ENCODE measurements at regions not wholly inside any gene's neighbourhood (a gene's known extent, or its start where the extent isn't known, plus 50 kb on each side); places are given as distances from the start of the nearest gene placed in this dataset.

GRCh38 chr5:87020099-87020934 lies 247.4 kb upstream of the RASA1 start:
- TF ChIP-seq ZBTB7A (IDR thresholded peaks at IDR 0.05; ENCODE audit: low read depth) (no peak), TAF1 (IDR thresholded peaks at IDR 0.05; ENCODE audit: low read depth) (no peak), FOXM1 (IDR thresholded peaks at IDR 0.05; ENCODE audit: borderline replicate concordance, low read depth) (no peak), REST (IDR thresholded peaks at IDR 0.05; ENCODE audit: low read depth) (no peak), TCF12 (IDR thresholded peaks at IDR 0.05; ENCODE audit: low read depth) (no peak), EP300 (IDR thresholded peaks at IDR 0.05; ENCODE audit: borderline replicate concordance) (no peak), NFIC (IDR thresholded peaks at IDR 0.05) (no peak), RAD21 (IDR thresholded peaks at IDR 0.05; ENCODE audit: low read depth) (no peak), MAX (IDR thresholded peaks at IDR 0.05) (no peak), EGR1 (IDR thresholded peaks at IDR 0.05) (no peak)
- TF ChIP-seq, protein P1, sequence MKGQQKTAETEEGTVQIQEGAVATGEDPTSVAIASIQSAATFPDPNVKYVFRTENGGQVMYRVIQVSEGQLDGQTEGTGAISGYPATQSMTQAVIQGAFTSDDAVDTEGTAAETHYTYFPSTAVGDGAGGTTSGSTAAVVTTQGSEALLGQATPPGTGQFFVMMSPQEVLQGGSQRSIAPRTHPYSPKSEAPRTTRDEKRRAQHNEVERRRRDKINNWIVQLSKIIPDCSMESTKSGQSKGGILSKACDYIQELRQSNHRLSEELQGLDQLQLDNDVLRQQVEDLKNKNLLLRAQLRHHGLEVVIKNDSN (IDR thresholded peaks at IDR 0.05): no peak

GRCh38 chr5:87022415-87022814 lies 245.3 kb upstream of the RASA1 start:
- TF ChIP-seq NFIC (IDR thresholded peaks at IDR 0.05) (peak; percentile 47; the same call in 1 of the 2 replicates), CEBPB (IDR thresholded peaks at IDR 0.05) (no peak)

- TF ChIP-seq FOXM1 (IDR thresholded peaks at IDR 0.05; ENCODE audit: borderline replicate concordance, low read depth) (no peak), TAF1 (IDR thresholded peaks at IDR 0.05; ENCODE audit: low read depth) (no peak), EP300 (IDR thresholded peaks at IDR 0.05; ENCODE audit: borderline replicate concordance) (no peak), EGR1 (IDR thresholded peaks at IDR 0.05) (no peak)
Measured at GRCh38 chr5:87027570-87027969, 240.1 kb upstream of the RASA1 start.

- TF ChIP-seq MAX (IDR thresholded peaks at IDR 0.05) (no peak), CEBPB (IDR thresholded peaks at IDR 0.05) (no peak), EGR1 (IDR thresholded peaks at IDR 0.05) (no peak), REST (IDR thresholded peaks at IDR 0.05; ENCODE audit: low read depth) (no peak), YY1 (IDR thresholded peaks at IDR 0.05; ENCODE audit: low read depth) (no peak), FOXM1 (IDR thresholded peaks at IDR 0.05; ENCODE audit: borderline replicate concordance, low read depth) (no peak), NFIC (IDR thresholded peaks at IDR 0.05) (no peak), EP300 (IDR thresholded peaks at IDR 0.05; ENCODE audit: borderline replicate concordance) (no peak)
- TF ChIP-seq, protein P1 (IDR thresholded peaks at IDR 0.05): no peak
Measured at GRCh38 chr5:87029951-87030350, 237.7 kb upstream of the RASA1 start.

DNA sequence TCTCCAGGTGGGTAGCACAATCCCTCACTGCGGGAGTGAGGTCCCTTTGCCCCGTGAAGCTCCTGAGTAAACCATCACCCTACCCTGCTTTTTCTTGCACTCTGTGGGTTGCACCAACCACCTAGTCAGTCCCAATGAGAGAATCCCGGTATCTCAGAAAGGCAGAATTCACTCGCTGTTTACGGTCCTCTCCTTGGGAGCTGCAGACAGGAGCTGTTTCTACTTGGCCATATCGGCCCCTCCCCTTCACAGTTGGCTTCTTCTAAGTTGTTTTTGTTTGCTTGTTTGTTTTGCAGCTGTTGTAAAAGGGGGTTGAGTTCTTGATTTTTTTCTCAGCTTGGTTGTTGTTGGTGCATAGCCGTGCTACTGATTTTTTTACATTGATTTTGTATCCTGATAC lies 237.0 kb upstream of the RASA1 start:
- TF ChIP-seq CEBPB (IDR thresholded peaks at IDR 0.05): no peak
- TF ChIP-seq, protein P1 (IDR thresholded peaks at IDR 0.05): no peak
- no peak for TF ChIP-seq CREB1 (IDR thresholded peaks at IDR 0.05; ENCODE audit: low read depth)
- TF ChIP-seq TAF1 (IDR thresholded peaks at IDR 0.05; ENCODE audit: low read depth): no peak
- TF ChIP-seq NFIC (IDR thresholded peaks at IDR 0.05): no peak
- no peak for TF ChIP-seq ZBTB7A (IDR thresholded peaks at IDR 0.05; ENCODE audit: low read depth)
- TF ChIP-seq RAD21 (IDR thresholded peaks at IDR 0.05; ENCODE audit: low read depth): no peak
- no peak for TF ChIP-seq MAX (IDR thresholded peaks at IDR 0.05)
- no peak for TF ChIP-seq FOXM1 (IDR thresholded peaks at IDR 0.05; ENCODE audit: borderline replicate concordance, low read depth)

DNA sequence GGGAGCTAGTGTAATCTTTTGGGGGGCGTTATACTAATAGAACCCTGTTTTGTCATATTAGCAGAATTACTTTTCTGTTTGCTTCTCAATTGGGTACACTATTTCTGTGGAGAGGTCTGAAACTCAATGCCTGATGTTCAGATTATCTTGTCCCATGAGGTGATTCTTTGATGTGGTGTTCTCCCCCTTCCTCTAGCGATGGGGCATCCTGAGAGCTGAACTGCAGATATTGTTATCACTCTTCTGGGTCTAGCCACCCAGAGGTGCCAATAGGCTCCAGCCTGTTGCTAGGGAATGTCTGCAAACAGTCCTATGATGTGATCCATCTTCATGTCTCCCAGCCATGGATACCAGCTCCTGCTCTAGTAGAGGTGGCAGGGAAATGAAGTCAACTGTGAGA lies 233.1 kb upstream of the RASA1 start:
- TF ChIP-seq ZBTB7A (IDR thresholded peaks at IDR 0.05; ENCODE audit: low read depth) (no peak), YY1 (IDR thresholded peaks at IDR 0.05; ENCODE audit: low read depth) (no peak), MAX (IDR thresholded peaks at IDR 0.05) (no peak), RAD21 (IDR thresholded peaks at IDR 0.05; ENCODE audit: low read depth) (no peak), CEBPB (IDR thresholded peaks at IDR 0.05) (no peak), EGR1 (IDR thresholded peaks at IDR 0.05) (no peak), REST (IDR thresholded peaks at IDR 0.05; ENCODE audit: low read depth) (no peak), NFIC (IDR thresholded peaks at IDR 0.05) (no peak), TCF12 (IDR thresholded peaks at IDR 0.05; ENCODE audit: low read depth) (no peak), TAF1 (IDR thresholded peaks at IDR 0.05; ENCODE audit: low read depth) (no peak), CREB1 (IDR thresholded peaks at IDR 0.05; ENCODE audit: low read depth) (no peak), TEAD4 (IDR thresholded peaks at IDR 0.05) (no peak), EP300 (IDR thresholded peaks at IDR 0.05; ENCODE audit: borderline replicate concordance) (no peak), FOXM1 (IDR thresholded peaks at IDR 0.05; ENCODE audit: borderline replicate concordance, low read depth) (no peak)
- TF ChIP-seq, protein P1 (IDR thresholded peaks at IDR 0.05): no peak
